ENCODE measurements at regions not wholly inside any gene's neighbourhood (a gene's known extent, or its start where the extent isn't known, plus 50 kb on each side); places are given as distances from the start of the nearest gene placed in this dataset.

DNA sequence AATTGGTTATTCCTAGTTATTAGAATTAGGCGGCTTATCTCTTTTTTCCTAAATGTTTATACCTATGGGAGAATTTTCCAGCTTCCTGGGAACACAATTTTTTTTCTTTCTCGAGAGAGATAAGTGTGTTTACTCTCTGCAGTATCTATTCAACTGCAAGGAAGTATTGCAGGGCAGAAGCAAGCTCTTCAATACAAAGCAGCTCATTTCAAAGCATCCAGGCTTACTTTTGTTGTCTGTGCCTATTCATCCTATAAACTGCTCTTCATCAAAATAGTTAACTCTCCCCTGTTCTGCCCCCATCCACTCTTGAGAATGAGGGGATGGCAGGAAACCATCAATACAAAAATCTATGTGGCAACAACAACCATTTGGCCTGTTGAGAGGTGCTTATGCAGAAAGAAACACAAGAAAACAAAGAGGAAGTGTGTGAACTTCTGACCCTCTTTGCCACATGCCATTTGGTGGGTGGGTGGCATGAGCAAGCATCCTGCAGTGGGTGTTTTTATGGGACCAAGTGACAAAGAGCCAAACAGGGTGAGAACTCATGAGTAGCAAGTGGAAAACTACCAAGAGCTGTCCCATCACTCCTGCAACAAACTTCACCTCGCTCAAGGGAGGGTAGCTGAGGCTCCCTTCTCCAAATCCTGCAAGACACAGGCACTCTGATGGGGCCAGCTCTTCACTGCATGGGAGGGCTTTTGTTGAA lies 50.6 kb upstream of the MRPS6 start:
- DNase-seq (ENCODE audit: low read depth) = peak; percentile 8

DNA sequence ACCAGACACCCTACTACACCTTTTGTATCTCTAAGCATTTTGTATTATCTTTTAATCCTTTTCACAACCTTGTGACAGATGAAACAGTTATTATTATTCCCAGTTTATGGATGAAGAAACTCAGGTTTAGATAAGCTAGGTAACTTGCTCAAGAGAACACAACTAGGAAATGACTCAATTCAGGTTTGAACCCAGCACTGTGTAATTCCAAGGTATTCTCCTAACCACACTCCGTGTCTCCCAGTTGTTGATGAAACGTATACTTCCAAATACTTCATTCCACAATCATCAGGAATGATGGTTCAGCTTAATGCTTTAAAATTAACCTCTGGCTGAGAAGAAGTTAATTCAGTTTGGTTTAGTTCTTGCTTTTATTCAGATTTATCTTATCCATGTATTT lies 51.7 kb upstream of the MRPS6 start:
- DNase-seq (ENCODE audit: low read depth) = no peak

DNA sequence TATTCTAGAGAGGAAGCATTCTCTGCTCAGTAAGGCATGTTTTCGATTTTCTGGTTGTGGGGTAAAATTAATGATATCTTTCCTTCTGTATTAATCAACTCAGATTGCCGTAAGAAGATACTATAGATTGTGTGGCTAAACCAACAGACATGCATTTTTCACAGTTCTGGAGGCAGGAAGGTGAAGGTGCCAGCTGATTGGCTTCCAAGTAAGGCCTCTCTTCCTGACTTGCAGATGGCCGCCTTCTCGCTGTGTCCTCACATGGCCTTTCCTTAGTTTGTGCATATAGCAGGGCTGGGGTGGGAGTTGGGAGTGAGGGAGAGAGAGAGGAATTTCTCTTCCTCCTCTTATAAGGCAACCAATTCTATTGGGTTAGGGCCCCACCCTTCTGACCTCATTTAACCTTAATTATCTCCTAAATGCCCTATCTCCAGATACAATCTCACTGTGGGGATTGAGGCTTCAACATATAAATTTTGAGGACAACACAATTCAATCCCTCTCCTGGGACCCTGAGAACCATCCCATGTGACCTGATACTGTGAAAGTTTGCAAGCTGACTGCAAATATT lies 52.3 kb upstream of the MRPS6 start:
- no peak for DNase-seq (ENCODE audit: low read depth)

DNA sequence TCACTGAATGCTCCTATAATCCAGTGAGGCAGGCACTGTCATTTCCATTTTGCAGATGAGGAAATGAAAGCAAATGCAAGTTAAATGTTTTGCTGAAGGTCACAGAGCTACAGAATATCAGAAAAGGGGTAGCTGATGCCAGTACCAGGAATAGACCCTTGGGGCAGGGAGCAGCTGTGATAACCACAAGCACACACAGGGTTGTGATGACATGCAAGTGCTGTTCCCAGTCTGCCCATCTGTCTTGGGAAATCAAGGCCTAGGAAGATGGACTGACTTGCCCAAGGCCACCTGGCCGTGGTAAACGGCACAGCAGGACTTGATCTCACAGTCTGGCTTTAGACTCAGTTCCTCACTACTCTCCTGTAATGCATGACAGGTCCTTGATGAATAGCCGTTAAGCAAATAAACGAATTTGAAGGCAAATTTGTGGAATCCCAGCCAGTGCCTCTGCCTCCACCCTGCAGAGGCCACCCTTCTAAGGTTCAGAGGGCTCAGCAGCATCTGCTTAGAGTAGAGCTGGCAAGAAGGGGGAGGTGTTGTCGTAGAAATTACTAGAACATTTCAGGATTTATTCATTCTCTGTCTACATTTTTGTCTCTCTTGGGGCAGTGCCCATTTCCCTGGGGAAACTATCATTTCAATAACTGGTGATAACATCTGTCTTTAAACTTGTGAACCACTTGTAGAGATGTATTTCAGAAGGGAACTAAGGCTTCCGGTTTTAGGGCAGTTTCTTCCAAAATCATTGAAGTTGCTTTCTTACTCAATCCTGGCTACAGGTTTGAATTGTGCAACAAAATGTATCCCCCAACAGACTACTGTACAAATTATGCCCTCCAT lies 53.2 kb upstream of the MRPS6 start:
- DNase-seq (ENCODE audit: low read depth) = no peak

DNA sequence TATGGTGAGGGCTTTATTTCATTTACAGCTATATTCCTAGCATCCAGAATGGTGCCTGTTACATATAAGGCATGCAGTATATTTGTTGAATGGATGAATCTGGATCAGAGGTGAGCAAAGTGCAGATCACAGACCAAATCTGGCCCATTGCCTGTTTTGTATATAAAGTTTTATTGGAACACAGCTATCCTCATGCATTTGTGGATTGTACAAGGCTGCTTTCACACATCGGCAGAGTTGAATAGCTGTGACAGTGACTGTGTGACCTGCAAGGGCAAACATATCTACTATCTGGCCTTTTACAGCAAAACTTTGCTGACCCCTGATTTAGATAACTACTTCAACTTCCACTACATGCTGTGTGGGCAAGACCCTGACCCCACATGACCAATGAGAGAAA lies 54.0 kb upstream of the MRPS6 start:
- DNase-seq (ENCODE audit: low read depth) = no peak

DNA sequence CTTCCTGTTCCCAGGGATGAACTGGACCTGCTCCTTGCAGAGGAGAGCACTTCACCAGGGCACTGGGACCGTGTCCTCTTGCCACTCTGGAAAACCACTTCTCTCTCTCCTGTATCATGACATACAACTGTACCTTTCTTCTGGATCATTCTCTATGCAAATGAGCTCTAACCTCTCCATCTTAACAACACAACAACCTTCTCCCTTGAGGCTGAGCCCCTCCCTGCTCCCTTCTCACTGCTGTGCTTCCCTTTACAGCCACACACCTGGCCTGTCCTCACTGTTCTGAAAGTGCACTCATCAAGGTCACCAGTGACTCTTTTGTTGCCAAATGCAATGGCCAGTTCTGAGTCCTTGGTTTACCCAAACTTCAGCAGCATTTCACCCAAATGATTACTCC lies 54.5 kb upstream of the MRPS6 start:
- no peak for DNase-seq (ENCODE audit: low read depth)

DNA sequence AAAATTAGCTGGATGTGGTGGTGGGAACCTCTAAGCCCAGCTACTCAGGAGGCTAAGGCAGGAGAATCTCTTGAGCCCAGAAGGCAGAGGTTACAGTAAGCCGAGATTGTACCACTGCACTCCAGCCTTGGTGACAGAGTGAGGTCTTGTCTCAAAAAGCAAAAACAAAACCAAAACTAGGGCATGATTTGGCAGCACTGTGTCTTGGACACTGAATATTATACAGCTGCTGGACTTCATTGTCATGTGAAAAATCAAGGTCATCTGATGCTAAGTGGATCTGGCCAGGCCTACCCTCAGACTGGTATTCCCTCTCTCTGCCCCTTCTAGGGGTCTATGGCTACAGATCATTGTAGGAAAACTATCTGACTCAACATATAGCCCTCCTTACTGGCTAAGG lies 55.2 kb upstream of the MRPS6 start:
- DNase-seq (ENCODE audit: low read depth) = no peak

DNA sequence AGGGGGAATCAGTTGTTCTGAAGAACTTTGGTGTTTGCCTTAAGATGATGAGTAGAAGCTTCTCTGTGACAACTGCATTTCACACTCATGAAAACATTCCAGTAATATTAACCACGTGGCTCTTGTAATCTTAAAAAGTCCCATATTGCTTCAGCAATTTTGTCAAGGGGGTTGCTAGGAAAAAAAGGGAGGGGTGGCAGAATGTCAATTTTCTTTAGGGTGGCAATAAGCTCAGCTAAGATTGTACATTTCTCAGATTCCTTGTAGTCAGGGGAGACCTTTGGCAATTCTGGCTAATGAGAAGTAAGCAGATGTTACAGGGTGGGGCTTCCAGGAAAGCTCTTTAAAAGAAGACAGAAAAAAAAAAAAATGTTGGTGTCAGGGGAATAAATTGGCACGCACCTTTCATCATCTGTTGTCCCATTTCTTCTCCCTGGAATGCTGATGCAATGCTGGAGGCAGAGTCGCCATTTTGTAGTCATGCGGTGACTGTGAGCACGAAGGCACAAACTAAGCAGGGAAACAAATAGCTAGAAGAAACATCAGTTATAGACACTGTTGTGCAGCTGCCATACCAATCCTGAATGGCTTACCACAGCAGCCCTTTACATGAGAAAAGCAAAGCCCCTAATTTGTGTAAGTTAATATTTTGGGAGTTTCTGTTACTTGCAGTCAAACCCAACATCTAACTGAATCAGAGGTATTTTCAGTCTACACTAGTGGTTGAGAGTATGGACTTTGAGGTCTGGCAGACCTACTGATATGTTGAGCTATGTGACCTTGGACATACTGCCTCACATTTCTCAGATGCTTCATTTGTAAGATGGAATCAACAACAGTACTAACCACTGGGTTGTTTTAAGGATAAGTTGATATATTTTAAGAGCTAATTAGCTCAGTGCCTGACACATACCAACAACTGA lies 56.1 kb upstream of the MRPS6 start:
- DNase-seq (ENCODE audit: low read depth) = no peak

DNA sequence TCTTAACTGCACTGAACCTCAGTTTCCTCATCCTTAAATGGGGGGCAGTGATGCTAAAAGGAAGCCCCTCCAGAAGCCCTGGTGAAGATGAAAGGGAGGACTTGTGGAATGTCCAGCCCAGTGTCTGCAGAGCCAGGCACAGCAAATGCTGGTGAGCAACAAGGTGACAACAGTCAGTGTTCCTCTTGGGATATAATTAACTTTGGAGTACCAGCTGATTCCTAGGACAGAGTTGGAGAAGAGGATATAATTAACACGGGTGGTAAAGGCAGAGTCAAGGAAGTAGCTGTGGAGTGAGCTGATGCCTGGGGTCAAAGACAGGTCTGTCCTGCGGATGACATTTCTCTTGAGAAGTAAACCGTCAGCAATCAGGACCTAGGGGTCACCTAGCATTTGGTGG lies 60.7 kb upstream of the MRPS6 start:
- no peak for DNase-seq (ENCODE audit: low read depth)

DNA sequence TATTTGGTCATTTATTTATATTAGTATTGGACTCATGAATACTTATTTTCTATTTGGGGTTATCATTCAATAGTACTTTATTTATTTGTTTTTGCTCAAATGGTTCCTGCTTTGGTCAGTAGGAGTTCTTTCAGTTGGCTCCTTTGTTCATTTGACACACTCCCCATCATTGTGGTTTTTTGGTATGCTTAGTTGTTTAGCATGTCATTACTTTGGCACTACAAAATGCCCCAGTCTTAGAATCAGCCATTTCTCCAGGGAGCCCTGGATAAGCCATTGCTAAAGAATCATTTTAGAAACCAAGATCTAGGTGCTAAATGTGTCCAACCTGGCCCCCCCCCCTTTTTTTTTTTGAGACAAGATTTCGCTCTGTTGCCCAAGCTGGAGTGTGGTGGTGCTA lies 61.7 kb upstream of the MRPS6 start:
- no peak for DNase-seq (ENCODE audit: low read depth)

DNA sequence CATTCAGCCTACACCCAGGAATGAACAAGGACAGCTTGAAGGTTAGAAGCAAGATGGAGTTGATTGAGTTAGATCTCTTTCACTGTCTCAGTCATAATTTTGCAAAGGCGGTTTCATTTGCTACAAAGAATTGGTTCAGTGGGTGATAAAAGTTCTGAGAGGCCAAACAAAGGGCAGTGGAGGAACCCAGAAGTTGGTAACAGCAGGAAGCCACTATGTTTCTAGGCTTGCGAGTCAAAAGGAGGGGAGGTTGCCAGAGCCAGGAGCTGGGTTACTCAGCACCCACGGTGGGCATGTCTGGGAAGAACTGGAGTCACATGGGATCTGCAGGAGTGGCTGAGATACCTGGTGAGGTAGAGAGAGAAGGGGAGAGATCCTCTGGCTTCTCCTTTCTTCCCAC lies 64.2 kb upstream of the MRPS6 start:
- DNase-seq (ENCODE audit: low read depth) = no peak

DNA sequence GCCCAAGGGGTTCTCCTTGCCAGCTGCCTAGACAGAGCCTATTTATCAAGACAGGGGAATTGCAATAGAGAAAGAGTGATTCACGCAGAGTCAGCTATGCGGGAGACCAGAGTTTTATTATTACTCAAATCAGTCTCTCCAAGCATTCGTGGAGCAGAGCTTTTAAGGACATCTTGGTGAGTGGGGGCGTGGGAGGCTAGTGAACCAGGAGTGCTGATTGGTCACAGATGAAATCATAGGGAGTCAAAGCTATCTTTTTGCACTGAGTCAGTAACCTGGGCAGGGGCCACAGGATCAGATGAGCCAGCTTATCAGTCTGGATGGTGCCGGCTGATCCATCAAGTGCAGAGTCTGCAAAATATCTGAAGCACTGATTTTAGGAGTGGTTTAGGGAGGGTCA lies 64.8 kb upstream of the MRPS6 start:
- no peak for DNase-seq (ENCODE audit: low read depth)

DNA sequence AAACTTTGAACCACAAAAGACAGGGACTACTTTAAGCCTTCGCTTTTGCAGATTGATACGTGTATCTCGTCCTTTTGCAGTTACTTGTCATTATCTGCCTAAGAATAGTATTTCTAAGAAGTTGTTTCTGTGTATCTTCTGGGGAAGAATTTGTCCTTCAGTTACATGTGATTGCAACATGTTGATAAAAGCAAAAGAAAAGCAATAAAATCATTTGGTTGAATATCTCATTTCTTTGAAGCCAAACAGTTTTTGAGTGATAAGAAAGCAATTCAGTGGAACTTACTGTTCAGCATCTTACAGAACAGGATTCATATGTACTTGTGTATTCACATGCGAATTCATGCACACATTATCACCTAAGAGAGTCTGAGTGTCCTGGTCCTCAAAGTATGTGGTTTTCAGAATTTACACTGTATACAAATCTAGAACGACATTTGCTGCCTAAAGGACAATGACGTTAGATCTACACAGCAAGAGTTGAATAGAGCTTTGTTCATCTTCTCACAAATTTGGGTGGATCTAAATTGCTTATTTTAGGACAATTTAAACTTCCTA lies 66.7 kb upstream of the MRPS6 start:
- no peak for DNase-seq (ENCODE audit: low read depth)

DNA sequence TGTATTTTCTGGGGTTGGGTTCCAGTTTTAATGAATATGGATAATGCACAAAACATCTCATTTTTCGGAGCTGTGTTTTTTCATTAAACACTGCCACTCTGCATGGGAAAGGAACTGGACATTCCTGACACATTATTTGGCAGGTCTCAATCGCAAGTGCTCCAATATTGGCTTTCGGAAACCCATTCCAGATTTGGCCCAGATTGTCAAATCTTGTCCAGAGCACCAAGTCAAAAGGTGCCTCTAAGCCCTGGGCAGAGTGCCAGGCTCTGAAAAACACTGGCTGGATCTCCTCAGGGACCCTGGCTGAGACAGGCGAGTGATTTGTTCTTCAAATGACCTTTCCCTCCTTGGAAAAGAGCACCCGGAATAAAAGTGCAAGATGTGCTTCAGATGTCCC lies 68.4 kb upstream of the MRPS6 start:
- DNase-seq (ENCODE audit: low read depth) = no peak

DNA sequence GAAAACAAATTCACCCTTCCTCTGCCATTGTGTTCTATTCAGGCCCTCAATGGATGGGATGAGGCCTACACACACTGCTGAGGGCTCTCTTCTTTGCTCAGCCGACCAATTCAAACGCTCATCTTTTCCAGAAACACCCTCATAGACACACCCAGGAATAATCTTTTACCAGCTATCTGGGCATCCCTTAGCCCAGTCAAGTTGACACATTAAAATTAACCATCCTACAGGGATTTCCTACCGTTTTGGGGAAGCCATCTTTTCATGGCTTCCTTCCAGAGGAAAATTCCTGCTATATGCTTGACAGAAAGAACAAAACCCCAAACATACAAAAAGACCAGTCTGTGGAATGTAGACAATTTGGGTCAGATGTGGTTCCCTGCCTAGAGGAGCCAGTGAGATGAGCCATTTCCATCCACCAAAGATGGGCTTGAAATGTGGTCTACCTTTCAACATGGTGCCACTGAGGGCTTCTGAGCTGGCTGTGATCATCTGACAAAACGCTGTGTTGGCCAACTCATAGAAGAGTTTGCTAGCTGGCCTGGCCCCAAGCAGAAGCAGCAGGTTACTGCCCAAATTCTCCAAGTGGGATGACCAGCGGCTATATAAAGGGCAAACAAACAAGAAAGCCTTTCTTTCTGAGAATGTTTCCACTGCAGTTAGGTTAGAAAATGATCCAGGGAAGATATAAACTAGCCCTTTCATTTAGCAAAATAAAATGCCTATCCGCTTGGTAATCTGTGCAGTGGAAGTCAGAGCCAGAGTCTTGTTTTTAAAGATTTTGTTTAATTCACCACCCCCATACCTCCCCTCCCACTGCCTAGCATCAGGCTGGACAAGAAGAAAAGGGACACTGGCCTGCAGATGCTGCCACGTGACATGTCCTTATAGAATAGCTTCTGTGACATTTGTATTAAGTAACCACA lies 69.1 kb upstream of the MRPS6 start:
- no peak for DNase-seq (ENCODE audit: low read depth)

DNA sequence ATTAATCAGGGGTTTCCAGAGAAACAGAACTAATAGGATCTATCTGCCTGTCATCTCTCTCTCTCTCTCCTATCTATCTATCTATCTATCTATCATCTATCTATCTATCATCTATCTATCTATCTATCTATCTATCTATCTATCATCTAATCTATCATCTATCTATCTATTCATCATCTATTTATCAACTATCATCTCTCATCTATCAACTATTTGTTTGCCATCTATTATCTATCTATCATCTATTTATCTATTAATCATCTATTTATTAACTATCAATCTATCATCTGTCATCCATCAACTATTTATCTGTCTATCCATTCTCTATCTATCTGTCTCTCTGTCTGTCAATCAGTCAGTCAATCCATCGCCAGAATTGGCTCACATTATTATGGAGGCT lies 70.0 kb upstream of the MRPS6 start:
- DNase-seq (ENCODE audit: low read depth) = no peak

DNA sequence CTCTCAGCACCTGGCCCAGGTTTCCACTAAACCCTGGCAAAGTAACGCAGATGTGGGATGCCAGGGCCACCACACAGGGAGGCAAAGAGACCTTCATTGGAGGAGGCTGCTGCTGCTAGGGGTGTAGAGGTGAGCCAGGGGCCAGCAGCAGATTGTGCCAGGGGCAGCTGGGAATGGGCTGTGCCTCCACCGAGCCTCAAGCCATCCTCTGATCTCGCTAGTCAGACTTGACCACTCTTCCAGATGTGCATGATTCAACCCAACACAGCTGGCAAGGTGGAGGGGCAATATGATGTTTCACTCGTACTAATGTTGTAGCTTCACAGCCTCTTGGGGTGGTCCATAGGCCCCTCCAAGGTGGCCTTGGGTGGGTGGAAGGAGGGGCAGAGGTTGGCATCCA lies 73.0 kb upstream of the MRPS6 start:
- DNase-seq (ENCODE audit: low read depth) = no peak

DNA sequence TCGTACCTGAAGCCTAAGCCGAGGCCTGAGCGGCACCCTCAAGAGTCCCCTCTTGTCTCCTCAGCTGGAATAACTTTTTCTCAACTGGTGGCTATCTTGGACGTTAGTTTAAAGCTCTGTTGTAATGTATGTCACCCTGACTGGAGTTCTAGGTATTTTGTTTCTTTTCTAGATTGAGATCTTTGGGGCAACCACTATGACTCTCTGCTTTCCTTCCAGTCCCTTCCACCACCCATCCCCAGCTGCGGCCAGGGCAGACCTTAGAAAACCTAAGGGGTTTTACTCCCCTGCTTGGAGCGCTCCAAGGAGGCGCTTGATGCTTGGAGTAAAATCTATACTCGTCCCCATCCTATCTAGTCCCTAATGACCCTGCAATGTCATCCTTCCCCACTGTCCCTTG lies 74.6 kb upstream of the MRPS6 start:
- no peak for DNase-seq (ENCODE audit: low read depth)

DNA sequence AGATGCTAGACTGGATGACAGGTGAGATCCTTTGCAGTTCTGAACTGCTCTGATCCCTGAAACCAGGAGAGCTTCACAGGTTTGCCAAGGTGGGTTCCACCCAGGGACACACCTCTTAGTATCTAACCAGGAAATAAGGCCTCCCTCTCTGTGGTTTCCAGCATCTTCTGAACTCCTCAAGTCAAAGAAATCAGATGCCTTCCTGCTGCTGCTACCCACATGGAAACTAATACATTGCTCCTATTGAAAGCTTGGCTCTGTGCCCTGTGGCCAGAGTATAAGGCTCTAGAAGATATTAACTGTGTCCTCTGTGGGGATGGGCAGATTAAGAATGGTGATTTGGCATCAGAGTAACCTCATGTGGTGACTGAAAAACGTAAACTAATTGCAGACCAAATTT lies 75.0 kb upstream of the MRPS6 start:
- DNase-seq (ENCODE audit: low read depth) = no peak

DNA sequence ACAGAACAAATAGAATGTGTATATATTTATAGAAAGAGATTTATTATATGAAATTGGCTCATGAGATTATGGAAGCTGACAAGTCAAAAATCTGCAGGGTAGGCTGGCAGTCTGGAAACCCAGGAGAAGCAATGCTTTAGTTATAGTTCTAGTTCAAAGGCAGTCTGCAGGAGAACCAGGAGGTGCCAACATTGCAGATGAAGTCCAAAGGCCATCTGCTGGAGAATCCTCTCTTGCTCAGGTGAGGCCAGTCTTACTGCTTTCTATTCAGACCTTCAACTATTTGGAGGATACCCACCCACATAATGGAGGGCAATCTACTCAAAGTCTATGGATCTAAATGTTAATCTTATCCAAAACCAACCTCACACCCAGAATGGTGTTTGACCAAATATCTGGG lies 75.9 kb upstream of the MRPS6 start:
- DNase-seq (ENCODE audit: low read depth) = no peak

DNA sequence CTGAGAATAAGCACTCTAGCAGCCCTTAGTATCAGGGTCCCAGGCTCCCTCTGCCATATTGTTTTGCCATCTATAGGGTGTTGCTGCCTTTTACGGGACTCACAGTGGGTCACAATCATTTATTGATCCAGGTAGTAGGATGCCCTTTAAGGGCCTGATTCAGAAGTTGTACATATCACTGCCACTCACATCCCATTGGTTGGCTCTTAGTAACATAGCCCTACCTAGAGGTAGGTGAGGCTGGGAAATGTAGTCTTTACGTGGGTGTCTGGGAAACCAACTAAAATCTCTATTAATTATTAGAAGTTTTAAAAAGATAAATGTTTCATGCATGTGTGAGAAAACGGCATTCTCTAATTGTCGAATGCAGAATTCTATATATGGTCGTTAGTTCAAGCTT lies 78.8 kb upstream of the ATP5PO start:
- DNase-seq (ENCODE audit: low read depth) = no peak
